Hepatocyte (in vitro differentiated cells): ENCODE measurements at regions not wholly inside any gene's neighbourhood (a gene's known extent, or its start where the extent isn't known, plus 50 kb on each side); places are given as distances from the start of the nearest gene placed in this dataset.

Experiments used
- DNase-seq: peaks from one replicate; pipeline ENCODE4 v3.0.0-alpha.2; 2016; ENCODE audit warnings: low spot score
- H2AFZ ChIP-seq: fragments of 200-600 bp; sonication (generic); 2 replicates; pipeline ENCODE4 v1.6.0; 2016; ENCODE audit warnings: antibody characterized with exemption, mild to moderate bottlenecking
- H3K27ac ChIP-seq: fragments of 200-600 bp; sonication (generic); 2 replicates; pipeline ENCODE4 v1.5.1; 2016; ENCODE audit warnings: mild to moderate bottlenecking
- H3K27me3 ChIP-seq: fragments of 200-600 bp; sonication (generic); 2 replicates; pipeline ENCODE4 v1.6.1; 2016
- H3K36me3 ChIP-seq: fragments of 200-600 bp; sonication (generic); replicated peaks from 2 replicates; pipeline ENCODE4 v1.5.1; 2016; ENCODE audit warnings: low read depth; ENCODE audit not compliant: insufficient read depth
- H3K4me1 ChIP-seq: fragments of 200-600 bp; sonication (generic); 2 replicates; pipeline ENCODE4 v1.5.1; 2016; ENCODE audit warnings: mild to moderate bottlenecking, moderate library complexity; ENCODE audit not compliant: insufficient read depth
- H3K4me2 ChIP-seq: fragments of 200-600 bp; sonication (generic); 2 replicates; pipeline ENCODE4 v1.6.0; 2016
- H3K4me3 ChIP-seq: fragments of 200-600 bp; sonication (generic); 2 replicates; pipeline ENCODE4 v1.5.1; 2016; ENCODE audit warnings: mild to moderate bottlenecking
- H3K79me2 ChIP-seq: fragments of 200-600 bp; sonication (generic); 2 replicates; pipeline ENCODE4 v1.6.0; 2017; ENCODE audit warnings: mild to moderate bottlenecking
- H3K9me2 ChIP-seq: fragments of 200-600 bp; sonication (generic); replicated peaks from 2 replicates; pipeline ENCODE4 v1.6.0; 2017; ENCODE audit warnings: mild to moderate bottlenecking; ENCODE audit not compliant: insufficient read depth
- H3K9me3 ChIP-seq: fragments of 200-600 bp; sonication (generic); 2 replicates; pipeline ENCODE4 v1.5.1; 2016; ENCODE audit warnings: low read depth, mild to moderate bottlenecking
- H4K20me1 ChIP-seq: fragments of 200-600 bp; sonication (generic); 2 replicates; pipeline ENCODE4 v1.6.0; 2016; ENCODE audit warnings: mild to moderate bottlenecking; ENCODE audit not compliant: insufficient read depth, poor library complexity, severe bottlenecking
- CTCF ChIP-seq: fragments of 200-600 bp; sonication (generic); IDR thresholded peaks from 2 replicates; pipeline ENCODE4 v1.5.1; 2016; ENCODE audit warnings: antibody characterized with exemption, mild to moderate bottlenecking; ENCODE audit not compliant: poor library complexity
- EZH2 ChIP-seq: fragments of 200-600 bp; sonication (generic); IDR thresholded peaks from 2 replicates; pipeline ENCODE4 v1.6.1; 2016; ENCODE audit warnings: antibody characterized with exemption, mild to moderate bottlenecking, borderline replicate concordance
- EZH2phosphoT487 ChIP-seq: fragments of 200-600 bp; sonication (generic); IDR thresholded peaks from one replicate; pipeline ENCODE4 v1.6.1; 2018; ENCODE audit warnings: antibody characterized with exemption, mild to moderate bottlenecking, low read depth, moderate library complexity; ENCODE audit not compliant: unreplicated experiment, severe bottlenecking
- WGBS: methylation state at CpG from one replicate; pipeline ENCODE4 v1.1.6; 2016; ENCODE audit warnings: low lambda C conversion rate; ENCODE audit errors: missing lambda C conversion rate; 5-methylcytosine and 5-hydroxymethylcytosine counted together

GRCh38 chr18:24685254-24685959 is 225.0 kb downstream of the HRH4 start:
- Histone ChIP-seq H3K4me1 (no peaks in the 10 kb centered on the region), H2AFZ (no peak overlapping the region), H3K4me2 (no peak overlapping the region), H3K27ac (no peak overlapping the region), H3K79me2 (no peaks in the 10 kb centered on the region), H3K27me3 (no peaks in the 10 kb centered on the region), H3K36me3 (no peaks in the 10 kb centered on the region), H4K20me1 (no peaks in the 10 kb centered on the region), H3K4me3 (no peak overlapping the region), H3K9me3 (no peaks in the 10 kb centered on the region), H3K9me2 (no peaks in the 10 kb centered on the region)
- 78% methylated on average over 5 of the region's 5 CpGs for WGBS
- TF ChIP-seq EZH2phosphoT487: no peak
- no peak for TF ChIP-seq EZH2
- no peak for TF ChIP-seq CTCF
- DNase-seq: no peak

DNA sequence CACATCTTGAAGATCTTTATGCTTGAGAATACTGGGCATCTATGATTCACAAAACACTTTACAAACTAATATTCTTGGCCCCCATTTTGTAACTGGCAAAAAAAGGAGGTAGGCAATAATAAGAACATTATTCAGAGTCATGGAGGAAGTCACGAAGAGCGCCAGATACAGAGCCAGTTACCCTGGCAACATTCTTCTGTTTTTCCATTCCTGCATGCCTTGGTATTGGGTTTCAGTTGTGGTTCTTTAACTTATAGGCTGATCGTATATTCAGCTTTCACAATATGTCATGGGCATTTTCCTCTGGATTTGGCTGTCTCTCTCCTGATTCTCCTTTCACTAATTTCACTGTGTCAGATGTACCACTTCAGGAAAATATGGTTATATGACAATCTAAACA is 234.7 kb downstream of the HRH4 start:
- DNase-seq: peak; percentile 14
- H3K27me3 ChIP-seq: no peaks in the 10 kb centered on the region
- 68% methylated on average over 3 of the region's 3 CpGs for WGBS

DNA sequence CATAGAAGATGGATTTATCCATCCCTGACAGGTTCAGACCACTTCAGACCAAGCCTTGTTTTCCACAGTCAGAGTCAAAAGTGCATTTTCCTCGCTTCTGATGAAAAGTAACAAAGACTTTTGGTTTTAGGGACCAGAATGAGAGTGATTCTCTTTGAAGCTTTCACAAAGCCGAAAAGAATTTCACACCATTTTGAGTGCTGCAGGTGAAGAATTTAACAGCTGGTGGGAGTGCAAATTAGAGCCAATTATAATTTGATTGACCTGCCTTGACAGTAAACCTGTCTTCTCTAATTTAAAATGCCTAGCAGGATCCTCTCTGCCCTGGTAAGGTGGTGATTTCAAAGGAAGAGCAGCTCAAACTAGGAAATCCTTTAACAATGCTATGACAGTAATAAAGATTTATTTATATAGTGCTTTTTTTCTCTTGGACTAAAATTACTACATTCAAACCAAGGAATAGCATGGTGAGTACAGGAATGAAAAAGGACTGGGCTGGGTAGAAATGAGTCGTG is 241.6 kb downstream of the HRH4 start:
- no peaks in the 10 kb centered on the region for H3K9me2 ChIP-seq
- H3K4me1 ChIP-seq: no peaks in the 10 kb centered on the region
- H3K4me2 ChIP-seq: no peak overlapping the region
- H3K27me3 ChIP-seq: no peaks in the 10 kb centered on the region
- H2AFZ ChIP-seq: no peak overlapping the region
- H3K79me2 ChIP-seq: no peaks in the 10 kb centered on the region
- 53% methylated on average over 3 of the region's 3 CpGs for WGBS
- no peak for DNase-seq
- no peak overlapping the region for H3K4me3 ChIP-seq
- no peak overlapping the region for H3K27ac ChIP-seq
- peaks cover 3% of the 10 kb centered on the region for H3K9me3 ChIP-seq
- no peaks in the 10 kb centered on the region for H3K36me3 ChIP-seq
- no peaks in the 10 kb centered on the region for H4K20me1 ChIP-seq
- TF ChIP-seq EZH2phosphoT487: no peak
- no peak for TF ChIP-seq CTCF
- no peak for TF ChIP-seq EZH2

More for the DNA sequence above, 234.7 kb downstream of the HRH4 start:
- Histone ChIP-seq H2AFZ (no peak overlapping the region), H4K20me1 (no peaks in the 10 kb centered on the region), H3K27ac (peak overlapping the region; percentile 64), H3K4me3 (no peak overlapping the region), H3K79me2 (no peaks in the 10 kb centered on the region), H3K4me2 (no peak overlapping the region), H3K36me3 (no peaks in the 10 kb centered on the region), H3K9me2 (no peaks in the 10 kb centered on the region), H3K4me1 (no peaks in the 10 kb centered on the region), H3K9me3 (no peaks in the 10 kb centered on the region)
- TF ChIP-seq EZH2phosphoT487: no peak
- TF ChIP-seq CTCF: no peak
- TF ChIP-seq EZH2: no peak
